HL-60 (cell line): ENCODE measurements at regions not wholly inside any gene's neighbourhood (a gene's known extent, or its start where the extent isn't known, plus 50 kb on each side); places are given as distances from the start of the nearest gene placed in this dataset.

ENCODE experiments used
- DNase-seq, 2 experiments: peaks; one replicate each; pipeline ENCODE4 v3.0.0-alpha.2; 2010 to 2020; ENCODE audit warnings: low read depth in 1 of 2, low spot score in 1 of 2
- H3K27ac ChIP-seq: fragments of 250-450 bp; sonication (Bioruptor Pico); replicated peaks from 2 replicates; pipeline ENCODE4 v1.5.1; 2020; ENCODE audit warnings: mild to moderate bottlenecking, moderate library complexity
- H3K27me3 ChIP-seq: fragments of 250-450 bp; sonication (Bioruptor Pico); 2 replicates; pipeline ENCODE4 v1.5.1; 2021; ENCODE audit warnings: mild to moderate bottlenecking, moderate library complexity; ENCODE audit not compliant: insufficient read depth, poor library complexity, severe bottlenecking
- H3K4me3 ChIP-seq: replicated peaks from 2 replicates; pipeline ENCODE4 v1.5.1; 2011; ENCODE audit warnings: mild to moderate bottlenecking, control low read depth, low read length; ENCODE audit not compliant: insufficient read depth
- CTCF ChIP-seq: IDR thresholded peaks from one replicate; pipeline ENCODE4 v1.5.1; 2011; ENCODE audit warnings: low read length, control low read depth, inconsistent platforms; ENCODE audit not compliant: insufficient read depth
- GABPA ChIP-seq: IDR thresholded peaks from 2 replicates; pipeline ENCODE4 v1.6.1; 2012; ENCODE audit warnings: low read depth
- POLR2AphosphoS5 ChIP-seq: IDR thresholded peaks from 2 replicates; pipeline ENCODE4 v1.6.1; 2012; ENCODE audit warnings: low read depth
- SPI1 ChIP-seq: IDR thresholded peaks from 2 replicates; pipeline ENCODE4 v1.6.1; 2012; ENCODE audit warnings: low read depth, mild to moderate bottlenecking, borderline replicate concordance
- TF ChIP-seq, protein P1 (sequence below): IDR thresholded peaks from 2 replicates; pipeline ENCODE4 v1.6.1; 2012; ENCODE audit warnings: low read depth; ENCODE audit not compliant: insufficient replicate concordance

DNA sequence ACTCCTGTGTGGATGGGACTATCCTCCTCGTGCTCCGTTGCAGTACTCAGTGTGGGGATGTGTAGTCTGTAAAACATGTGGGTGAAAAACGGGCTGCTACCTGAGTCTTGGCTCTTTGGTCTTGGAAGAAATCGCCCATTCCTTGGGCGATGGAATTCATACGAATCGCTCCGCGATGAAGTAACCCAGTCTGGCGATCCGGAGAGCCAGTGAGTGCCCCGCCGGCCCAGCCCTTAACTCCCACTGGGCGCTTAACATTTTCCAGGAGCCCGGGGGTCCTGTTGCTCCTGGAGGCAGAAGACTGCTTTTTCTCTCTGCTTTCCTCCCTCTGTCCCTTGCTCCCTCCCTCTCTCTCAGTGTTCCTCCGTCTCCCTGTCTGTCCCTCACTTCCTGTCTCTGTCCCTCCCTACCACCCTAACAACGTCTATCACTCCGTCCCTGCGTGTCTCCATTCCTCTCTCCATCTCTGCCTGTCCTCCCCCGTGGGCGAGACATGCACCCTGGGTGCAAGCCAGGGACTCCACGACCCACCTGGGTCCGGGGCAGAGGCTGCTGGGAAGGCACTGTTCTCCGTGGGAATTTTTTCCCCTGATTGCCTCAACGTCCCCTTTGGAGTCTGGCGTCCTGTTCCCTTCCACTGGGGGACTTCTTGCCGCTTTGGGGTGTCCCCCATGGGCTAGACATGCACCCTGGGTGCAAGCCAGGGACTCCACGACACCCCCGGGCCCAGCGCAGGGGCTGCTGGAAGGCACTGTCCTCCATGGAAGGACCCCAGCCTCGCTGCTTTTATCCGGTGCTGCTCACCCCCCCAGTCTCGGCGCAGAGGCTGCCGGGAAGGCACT is 188.6 kb downstream of the ALG10 start:
- no peak for DNase-seq
- Histone ChIP-seq H3K27me3 (no peaks in the 10 kb centered on the region), H3K4me3 (no peak overlapping the region), H3K27ac (no peak overlapping the region)
- TF ChIP-seq, protein P1, sequence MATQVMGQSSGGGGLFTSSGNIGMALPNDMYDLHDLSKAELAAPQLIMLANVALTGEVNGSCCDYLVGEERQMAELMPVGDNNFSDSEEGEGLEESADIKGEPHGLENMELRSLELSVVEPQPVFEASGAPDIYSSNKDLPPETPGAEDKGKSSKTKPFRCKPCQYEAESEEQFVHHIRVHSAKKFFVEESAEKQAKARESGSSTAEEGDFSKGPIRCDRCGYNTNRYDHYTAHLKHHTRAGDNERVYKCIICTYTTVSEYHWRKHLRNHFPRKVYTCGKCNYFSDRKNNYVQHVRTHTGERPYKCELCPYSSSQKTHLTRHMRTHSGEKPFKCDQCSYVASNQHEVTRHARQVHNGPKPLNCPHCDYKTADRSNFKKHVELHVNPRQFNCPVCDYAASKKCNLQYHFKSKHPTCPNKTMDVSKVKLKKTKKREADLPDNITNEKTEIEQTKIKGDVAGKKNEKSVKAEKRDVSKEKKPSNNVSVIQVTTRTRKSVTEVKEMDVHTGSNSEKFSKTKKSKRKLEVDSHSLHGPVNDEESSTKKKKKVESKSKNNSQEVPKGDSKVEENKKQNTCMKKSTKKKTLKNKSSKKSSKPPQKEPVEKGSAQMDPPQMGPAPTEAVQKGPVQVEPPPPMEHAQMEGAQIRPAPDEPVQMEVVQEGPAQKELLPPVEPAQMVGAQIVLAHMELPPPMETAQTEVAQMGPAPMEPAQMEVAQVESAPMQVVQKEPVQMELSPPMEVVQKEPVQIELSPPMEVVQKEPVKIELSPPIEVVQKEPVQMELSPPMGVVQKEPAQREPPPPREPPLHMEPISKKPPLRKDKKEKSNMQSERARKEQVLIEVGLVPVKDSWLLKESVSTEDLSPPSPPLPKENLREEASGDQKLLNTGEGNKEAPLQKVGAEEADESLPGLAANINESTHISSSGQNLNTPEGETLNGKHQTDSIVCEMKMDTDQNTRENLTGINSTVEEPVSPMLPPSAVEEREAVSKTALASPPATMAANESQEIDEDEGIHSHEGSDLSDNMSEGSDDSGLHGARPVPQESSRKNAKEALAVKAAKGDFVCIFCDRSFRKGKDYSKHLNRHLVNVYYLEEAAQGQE: no peak
- TF ChIP-seq POLR2AphosphoS5 (no peak), GABPA (no peak), SPI1 (no peak), CTCF (no peak)

- Histone ChIP-seq H3K27ac (no peak overlapping the region), H3K4me3 (no peak overlapping the region), H3K27me3 (no peaks in the 10 kb centered on the region)
- no peak for TF ChIP-seq POLR2AphosphoS5
- TF ChIP-seq, protein P1: no peak
- no peak for DNase-seq
Observed at GRCh38 chr12:34212651-34213050, 190.4 kb downstream of the ALG10 start.

GRCh38 chr12:34214011-34214410 is 191.7 kb downstream of the ALG10 start:
- TF ChIP-seq, protein P1: no peak
- no peak for TF ChIP-seq POLR2AphosphoS5
- no peak for TF ChIP-seq CTCF
- no peak for TF ChIP-seq GABPA
- no peak for TF ChIP-seq SPI1
- Histone ChIP-seq H3K27ac (no peak overlapping the region), H3K27me3 (no peaks in the 10 kb centered on the region), H3K4me3 (no peak overlapping the region)
- no peak for DNase-seq
